NCI-H345 (cell line): ENCODE measurements at regions not wholly inside any gene's neighbourhood (a gene's known extent, or its start where the extent isn't known, plus 50 kb on each side); places are given as distances from the start of the nearest gene placed in this dataset.

Experiments used
- DNase-seq: peaks from one replicate; lab custom pipeline; 2025; lab: John Stamatoyannopoulos, UW

DNA sequence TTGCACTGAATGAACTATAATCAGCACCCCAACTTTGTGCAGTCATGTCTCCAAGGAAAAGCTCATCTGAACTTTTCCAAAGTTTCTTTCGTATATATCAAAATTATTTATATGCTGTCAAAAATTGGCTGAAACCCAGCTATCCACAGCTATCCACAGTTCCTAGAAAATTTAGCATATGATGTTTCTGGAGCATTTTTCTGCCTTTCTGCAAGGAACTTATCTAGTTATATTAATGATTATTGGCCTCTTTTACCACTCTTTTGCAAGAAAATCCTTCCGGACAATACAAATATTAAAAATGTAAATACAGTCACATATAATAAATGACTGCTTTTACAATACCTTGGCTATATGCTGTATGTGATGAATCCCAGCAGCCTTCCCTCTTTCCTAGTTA is 270.2 kb downstream of the TMEM167A start:
- no peak for DNase-seq

DNA sequence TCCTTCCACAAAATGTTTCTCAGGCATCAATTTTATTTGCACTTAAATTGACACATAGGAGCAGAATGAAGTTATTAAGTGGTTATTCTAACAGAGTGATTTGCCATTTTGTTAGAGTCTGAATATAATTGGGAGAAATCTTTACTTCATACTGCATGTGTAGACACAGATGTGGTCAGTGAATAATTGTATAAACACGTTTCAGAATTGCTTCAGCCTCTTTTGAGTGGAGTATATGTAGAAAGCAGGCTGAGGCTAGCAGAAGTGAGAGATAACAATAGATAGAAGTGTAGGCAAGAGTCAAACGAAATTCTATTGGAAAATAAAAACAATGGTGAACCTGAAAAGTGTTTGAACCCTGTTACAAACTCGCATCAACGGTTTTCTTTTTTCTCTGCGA is 270.7 kb downstream of the TMEM167A start:
- DNase-seq, result no peak

DNA sequence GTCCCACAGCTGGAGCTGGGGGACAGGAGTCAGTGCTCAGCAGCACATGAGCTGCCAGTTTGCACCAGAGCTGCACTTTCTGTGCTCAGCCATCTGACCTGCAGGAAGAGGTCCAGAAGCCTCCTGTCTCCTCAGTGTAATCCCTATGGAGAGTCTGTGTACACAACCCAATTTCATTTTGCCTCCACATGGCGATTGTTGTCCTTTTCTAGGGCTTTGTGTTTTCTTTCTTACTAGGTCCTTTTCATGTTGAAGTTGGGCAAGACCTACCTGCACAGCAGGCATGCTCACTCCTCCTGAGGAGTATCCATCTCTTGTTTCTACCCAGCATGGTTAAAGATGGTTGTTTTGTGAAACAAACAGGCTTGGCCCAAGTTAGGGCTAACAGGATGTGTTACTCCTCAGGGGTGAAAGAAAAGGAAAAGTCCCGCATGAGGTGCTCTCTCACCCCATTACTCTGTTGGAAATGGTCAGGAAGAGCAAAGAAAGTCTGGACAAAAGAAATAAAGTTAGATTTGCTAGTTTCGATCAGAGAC is 273.0 kb downstream of the TMEM167A start:
- no peak for DNase-seq

DNA sequence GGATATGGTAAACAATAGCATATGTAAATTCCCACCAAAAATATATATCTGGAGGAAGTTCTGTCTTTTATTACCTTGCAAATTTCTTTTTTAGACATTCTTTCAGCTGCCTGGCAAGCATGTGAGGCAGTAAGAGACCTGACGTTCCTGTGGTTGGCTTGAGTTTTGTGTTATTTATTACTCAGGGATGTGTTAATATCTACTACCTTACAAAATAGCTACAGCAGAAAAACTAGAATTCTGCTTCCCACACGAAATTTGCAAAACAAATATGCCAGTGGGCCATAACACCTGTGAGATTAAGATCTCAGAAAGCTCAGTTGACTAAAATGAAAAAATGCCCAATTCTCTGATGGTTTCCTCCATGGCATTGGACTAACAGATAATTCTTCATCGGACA is 274.2 kb downstream of the TMEM167A start:
- DNase-seq, result no peak

DNA sequence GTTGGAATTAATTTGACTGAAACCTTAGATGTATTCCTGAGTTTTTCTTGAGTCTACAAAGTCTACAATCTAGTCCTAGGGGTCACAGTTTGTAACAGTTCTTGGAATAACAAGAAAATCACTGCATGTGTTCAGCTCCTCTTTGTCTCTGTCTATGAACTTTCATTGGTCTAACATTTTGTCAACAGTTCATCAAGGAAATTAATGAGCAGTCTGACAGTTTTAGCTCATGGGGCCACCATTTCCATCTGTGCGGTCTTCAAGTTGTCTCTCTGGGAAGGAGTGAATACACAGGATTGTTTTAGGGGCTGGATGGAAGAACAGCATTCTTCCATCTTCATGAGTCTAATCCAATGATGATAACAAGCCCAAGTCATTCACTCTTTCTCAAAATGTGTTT is 276.4 kb downstream of the TMEM167A start:
- DNase-seq, result no peak

DNA sequence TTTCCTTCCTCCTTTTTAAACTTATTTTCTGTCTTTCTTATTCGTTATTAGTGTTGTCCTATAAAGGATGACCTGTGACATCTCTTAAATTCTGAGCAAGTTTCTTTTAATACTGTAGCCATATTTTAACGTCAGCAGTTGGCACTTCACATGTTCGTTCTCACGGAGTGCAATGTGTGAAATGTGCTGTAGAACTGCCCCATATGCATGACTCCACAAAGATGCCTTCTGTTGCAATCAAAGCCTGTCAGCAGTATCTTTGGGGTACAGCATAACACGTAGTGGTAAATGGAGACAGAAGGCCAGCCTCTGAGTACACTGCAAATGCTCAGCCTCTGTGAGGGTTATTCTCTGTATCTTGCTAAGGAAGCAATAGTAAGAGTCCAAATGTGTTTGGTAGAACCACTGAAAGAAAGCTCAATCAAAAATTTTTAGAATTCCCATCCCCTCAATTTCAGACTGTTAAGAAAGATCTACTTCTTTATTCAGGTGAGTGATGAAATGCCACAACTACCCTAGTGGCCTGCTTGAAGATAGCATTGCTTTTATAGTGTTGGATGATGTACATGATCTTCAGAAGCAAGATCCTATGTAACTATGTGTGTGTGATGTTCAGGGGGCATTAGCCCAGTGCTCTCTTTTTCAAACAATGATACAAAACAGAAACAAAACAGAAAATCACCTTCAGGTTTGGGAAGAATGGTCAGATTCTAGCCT is 277.7 kb downstream of the TMEM167A start:
- no peak for DNase-seq

DNA sequence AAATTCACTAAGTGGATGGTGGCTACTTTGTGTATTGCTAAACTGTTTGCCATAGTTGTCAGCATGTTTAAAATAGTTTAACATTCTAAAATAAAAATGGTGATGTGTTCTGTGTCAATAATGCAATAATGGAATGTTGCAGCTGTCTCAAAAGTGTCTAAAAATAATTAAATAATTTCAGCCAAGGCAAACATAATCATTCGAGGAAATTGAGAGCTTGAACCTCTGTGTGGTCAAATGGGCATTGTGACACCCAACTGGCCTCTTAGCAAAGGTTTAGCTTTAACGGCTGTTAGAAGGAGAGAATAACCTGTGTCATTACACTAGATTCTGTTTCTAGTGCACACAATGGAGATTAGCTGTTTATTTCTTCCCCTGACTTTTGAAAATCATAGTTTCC is 278.5 kb downstream of the TMEM167A start:
- no peak for DNase-seq

DNA sequence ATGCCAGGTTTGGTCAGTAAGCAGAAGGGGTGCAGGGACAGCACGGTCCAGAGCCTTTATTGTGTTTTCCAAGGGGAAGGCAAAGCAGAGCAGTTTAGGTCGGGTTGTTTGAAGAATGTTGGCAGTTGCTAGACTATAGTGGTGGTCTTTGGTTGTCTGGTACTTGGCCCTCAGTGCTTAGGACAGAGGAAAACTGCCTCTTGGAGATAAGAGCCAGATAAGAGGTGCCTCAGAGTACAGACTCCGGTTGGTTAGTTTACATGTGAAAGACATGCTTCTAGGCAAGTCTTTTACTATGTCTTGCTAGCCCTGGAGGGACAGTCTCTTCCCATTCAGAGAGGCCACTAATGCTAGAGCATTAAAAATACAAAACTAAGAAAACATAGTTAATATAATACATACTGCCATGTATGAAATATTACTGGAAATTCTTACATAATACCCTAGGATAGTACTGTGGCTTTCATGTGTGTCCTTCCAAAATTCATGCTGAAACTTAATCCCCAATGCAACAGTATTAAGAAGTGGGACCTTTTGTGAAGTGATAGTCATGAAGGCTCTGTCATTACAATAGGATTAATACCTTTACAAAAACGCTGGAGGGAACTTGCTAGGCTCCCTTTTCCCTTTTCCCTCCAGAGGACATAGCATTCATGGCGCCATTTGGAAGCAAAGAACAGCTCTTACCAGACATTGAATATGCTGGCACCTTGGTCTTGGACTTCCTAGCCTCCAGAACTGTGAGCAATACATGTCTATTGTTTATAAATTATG is 280.4 kb downstream of the TMEM167A start:
- DNase-seq, result no peak

DNA sequence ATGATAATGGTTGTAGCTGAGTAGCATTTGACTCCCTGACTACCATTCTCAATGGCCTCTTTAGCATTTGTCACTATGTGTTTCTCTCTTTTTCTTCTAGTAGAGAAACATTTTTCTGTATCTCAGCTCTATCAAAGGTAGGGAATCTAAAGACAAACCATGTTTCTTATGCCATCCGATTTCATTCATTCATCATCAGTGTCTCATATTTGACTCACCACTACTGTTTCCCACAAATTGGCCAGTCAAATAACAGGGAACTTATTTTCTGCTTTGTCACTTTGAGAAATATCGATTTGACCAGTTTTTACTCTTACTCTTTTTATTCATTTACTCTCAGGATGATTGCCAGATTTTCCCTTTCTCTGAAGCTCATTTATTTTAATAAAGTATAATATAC is 282.3 kb downstream of the TMEM167A start:
- no peak for DNase-seq

DNA sequence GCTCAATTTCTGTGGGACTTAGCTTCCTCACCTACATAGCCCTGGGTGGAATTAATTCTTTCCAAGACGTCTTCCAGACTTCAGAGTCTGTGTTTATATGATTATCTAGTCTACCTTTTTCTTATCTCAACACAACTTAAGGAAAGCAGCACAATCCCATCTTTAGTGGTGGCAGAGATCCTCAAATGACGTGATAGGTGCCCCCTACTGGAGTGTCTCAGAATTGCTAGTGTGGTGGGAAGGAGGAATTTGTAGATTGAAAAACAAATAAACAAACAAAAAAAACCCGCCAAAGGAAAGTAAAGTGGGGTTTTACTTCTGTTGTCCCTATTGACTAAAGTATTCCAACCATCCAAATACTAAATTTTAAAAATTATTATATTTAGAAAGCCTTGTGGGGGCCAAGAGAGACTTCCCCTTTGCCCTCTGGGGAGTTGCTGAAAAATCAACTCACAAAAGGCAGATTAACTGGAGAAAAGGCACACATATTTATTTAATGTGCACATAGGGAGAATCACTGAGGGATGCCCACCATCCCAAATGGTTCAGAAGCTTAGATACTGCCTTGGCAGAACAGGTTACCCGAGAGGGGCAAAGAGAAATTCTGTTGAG is 283.3 kb downstream of the TMEM167A start:
- no peak for DNase-seq

DNA sequence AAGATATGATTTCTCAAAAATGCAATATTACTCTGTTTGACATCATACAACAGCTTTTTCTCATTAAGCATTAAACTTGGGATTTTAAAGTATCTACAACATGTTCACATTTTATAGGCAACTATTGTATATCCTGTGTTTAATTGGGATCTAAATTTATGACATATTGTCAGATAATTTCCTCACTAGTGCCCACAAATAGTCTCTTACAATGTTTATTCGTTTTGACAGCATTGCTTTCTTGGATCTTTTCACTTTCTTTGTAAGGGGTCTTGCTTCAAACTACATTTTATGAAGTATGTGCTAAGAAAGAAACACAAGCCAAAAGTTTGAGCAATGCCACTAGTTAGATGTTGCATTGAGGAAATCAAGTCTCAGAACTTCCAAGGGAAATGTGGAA is 285.1 kb downstream of the TMEM167A start:
- DNase-seq, result no peak

DNA sequence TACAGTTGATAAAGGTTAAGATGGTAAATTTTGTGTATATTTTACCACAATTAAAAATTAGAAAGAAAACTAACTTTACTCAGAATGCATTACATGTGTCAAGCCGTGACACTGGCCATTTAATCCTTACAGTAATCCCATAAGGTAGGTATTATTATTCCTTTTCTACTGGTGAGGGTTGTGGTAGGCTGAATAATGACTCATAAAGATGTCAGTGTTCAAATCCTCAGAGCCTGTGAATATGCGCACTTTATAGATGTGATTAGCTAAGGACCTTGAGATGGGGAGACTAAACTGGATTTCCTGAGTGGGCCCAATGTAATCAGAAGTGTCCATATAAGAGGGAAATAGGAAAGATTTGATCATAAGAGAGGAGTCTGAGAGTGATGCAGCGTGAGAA is 288.1 kb downstream of the TMEM167A start:
- no peak for DNase-seq

DNA sequence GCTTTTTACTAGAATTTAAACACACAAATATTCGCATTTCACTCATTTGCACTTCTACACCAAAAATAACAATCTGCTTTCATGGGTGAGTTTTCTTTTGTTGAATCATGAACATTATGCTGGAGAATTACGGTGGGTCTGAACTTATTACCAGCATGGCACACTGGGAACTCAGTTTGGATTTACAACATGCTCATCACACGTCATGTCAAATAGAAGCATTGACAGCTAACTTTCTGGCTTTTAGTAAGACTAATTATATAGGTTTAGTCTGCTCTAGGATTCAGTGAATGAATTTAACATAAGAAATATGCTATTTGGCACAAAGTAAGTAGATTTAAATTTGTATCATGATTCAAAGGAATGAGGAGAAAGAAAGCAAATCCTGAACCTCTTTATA is 290.4 kb downstream of the TMEM167A start:
- DNase-seq, result no peak

DNA sequence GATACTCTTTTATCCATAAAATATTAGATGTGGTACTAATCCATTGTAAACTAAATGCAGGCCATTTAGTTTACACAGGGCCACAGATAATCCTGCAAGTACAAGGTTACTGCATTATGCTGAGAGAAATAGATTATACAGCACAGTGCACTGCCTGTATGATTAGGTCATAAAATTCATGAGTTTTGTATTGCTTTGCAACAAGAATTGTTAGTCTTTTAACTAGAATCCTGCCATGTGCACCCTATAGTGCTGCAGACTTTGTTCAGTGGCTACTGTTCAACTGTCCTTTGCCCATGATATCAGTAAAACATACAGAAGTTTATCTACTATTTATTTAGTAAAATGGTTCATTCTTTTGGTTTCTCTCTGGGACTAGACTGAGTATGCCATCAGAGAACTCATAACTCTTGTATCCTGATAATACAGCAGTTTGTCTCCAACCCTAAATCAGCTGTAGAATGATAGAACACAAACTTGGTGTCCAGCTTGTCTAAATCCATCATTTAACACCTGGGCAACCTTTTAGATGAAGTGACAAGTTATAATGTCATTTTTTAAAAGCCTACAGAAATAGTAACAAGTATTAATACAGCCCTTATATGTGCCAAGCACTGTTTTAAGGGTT is 291.2 kb downstream of the TMEM167A start:
- no peak for DNase-seq

DNA sequence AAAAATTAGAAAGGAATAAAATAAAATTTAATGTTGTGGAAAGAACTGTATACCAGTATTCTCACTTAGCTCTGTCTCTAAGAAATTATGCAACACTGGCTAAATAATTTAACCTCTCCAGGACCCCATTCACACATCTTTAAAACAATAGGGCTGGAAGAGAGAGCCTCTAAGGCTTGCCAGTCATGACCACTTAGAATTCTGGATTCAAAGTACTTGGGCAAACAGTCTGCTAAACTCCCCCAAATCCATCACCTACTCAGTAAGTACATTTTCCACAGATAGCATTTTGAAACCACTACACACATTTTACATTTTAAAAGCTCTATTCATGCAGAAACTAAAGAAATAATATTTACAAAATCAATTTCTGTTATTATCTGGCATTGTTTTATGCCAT is 291.7 kb downstream of the TMEM167A start:
- no peak for DNase-seq

DNA sequence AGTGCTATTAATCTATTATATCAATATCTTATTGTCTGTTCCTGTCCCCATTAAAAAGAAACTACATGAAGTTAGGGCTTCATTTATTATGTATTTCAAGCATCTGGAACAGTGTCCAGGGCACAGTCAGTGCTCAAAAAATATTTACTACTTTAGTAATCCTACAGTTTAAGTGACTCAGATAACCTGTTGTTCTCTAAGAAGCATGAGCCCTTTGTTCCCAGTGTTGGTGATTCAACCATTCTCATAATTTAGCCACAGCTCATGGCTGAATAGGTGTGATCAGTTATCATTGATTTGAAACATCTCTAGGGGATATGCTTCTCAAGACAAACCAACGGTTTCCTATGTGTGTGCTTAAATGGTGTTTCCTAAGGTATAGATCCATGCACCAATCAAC is 292.7 kb downstream of the TMEM167A start:
- DNase-seq, result no peak

DNA sequence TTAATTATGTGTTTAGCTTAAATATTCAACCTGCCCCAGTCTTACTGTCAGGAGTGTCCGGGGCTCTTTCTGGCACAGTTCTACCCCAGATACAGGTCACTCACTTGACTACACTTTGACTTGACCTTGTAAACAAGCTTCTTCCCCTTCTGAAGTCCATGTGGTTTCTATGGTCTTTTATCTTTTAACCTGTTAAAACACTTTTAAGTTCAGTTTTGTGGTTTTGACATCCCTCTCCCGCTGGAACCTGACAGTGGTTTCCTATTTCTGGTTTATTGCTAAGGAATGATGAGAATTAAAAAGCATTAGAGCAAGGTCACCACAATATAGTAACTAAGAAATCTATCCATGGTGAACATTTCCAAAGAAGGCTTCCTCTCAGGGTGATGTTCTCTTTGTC is 300.1 kb downstream of the TMEM167A start:
- DNase-seq, result no peak

DNA sequence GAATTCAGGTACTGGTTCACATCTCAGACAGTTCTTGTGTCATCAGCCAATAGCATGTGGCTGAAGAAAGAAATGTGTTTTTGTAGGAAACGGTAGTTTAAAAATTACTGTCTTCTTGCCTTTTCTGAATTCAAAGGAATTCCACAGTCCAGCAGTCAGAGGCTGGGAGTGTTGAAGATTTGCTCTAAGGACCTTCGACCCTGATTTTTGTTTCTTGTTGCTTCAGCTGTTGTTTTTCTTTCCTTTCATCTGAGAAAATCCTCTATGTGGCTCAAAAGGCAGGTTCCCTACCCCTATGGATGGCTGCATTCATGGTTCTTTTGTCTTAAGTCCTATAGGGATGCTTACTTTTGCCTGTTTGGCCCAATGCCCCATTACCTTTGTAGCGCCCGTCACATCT is 304.9 kb downstream of the TMEM167A start:
- DNase-seq, result no peak

DNA sequence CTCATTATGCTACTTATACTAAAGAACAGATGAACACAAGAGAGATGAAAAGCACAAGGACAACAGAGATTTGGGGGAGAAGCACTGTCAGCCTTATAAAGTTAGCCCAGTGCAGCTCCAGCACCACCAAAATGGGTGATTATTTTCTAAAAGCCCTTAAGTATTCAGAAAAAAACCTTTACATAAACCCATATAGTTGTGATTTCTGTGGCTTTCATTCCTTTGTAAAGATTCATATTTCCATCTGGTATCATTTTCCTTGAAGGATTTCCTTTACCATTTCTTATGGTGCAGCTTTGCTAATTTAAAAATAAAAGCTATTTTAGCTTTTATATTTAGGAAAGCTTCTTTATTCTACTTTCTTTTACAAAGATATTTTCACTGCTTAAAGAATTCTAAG is 311.0 kb downstream of the TMEM167A start:
- DNase-seq, result no peak

DNA sequence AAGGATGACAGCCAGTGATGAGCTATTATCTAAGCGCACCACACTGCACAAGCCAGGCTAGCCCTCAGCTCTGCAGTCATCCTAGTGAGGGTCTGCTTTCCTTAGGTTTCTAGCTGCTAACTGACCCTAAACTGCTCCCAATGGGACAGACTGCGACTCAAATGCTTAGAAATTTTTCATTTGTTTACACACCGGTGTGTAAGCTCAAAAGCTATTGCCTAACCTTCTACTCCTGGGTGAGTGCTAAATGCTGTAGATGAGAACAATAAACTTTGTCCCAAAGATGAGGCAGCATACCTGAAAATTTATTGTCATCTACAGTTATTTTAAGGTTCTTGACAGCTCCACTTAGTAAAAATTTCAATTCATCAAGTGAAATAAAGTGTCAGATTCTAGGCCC is 311.4 kb downstream of the TMEM167A start:
- no peak for DNase-seq

DNA sequence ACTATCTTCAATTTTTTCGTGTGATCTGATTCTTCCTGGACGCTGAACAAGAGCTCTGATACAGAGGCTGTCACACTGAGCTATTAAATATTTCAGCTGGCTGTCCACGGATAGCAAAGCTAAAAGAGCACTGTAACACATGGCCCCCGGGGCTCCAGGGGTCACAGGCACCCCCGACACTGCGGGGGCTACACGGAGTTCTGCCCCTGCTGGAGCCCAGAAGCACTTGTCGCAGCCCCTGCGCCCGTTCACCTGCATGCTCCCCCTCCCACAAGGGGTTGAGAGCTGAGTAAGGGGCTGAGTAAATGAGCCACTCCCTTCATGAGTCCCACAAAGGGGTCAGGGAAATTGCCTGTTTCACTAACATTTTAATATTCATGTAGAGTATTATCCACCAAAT is 316.3 kb downstream of the TMEM167A start:
- no peak for DNase-seq

DNA sequence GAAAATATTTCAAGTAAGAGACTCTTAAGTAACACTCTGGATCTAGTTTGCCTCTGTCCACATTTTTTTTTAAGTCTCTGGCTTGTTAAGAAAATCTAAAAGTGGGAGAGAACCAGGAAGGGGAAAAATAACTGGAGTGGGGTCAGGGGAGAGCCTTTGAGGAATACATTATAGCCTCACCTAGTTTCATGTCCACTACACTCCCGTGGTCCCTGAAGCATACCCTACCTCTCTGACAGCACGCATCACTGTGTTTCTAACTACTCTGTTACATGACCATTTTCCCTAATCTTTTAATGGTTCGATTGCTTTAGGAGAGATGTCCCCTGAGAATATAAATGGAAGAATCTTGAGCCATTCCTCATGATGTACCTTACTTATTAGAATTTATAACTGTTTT is 318.3 kb downstream of the TMEM167A start:
- no peak for DNase-seq

DNA sequence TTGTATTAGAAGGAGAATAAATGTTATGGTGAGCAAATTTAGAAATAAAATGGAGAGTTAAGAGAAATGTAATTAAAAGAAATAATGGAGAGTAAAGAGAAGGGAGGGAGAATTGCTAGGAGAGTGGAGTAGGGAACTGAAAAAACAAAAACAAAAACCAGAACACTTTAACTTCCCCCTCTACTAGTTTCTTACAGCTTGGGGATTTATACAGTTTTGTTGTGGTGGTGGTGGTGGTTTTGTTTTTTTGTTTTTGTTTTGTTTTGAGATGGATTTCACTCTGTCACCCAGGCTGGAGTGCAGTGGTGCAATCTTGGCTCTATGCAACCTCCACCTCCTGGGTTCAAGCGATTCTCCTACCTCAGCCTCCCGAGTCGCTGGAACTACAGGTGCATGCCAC is 322.4 kb downstream of the TMEM167A start:
- no peak for DNase-seq
